ENCODE measurements at regions not wholly inside any gene's neighbourhood (a gene's known extent, or its start where the extent isn't known, plus 50 kb on each side); places are given as distances from the start of the nearest gene placed in this dataset.

DNA sequence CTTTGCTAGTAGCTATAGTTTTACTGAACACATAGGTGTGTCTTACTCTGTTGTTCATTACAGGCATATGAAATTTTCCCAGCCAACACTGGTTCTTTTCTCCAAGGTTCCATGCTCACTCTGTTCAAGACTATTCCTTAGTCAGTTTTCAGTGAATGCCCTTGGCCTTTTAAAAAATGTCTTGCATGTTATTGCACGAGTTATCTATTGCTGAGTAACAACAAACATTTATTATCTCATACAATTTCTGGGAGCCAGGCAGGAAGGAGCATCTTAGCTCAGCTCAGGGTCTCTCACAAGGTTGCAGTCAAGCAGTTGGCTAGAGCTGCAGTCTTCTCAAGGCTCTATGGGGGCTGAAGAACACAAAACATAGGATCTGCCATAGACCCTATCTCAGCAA lies 223.5 kb downstream of the BTG1 start:
- Histone ChIP-seq H3K36me3 (ENCODE audit: insufficient read depth, low read length) (no peaks in the 10 kb centered on the region), H2AFZ (ENCODE audit: low read depth, low read length) (no peak overlapping the region), H3K9ac (ENCODE audit: low read length) (no peak overlapping the region), H3K4me1 (ENCODE audit: insufficient read depth, low read length) (no peaks in the 10 kb centered on the region), H3K27me3 (ENCODE audit: insufficient read depth, low read length) (no peaks in the 10 kb centered on the region), H4K20me1 (ENCODE audit: insufficient read depth, low read length) (no peaks in the 10 kb centered on the region), H3K4me3 (ENCODE audit: insufficient read depth, low read depth, low read length) (no peak overlapping the region), H3K9me3 (ENCODE audit: insufficient read depth, low read depth, low read length) (no peaks in the 10 kb centered on the region), H3K4me2 (ENCODE audit: low read length) (no peak overlapping the region), H3K27ac (ENCODE audit: low read depth, low read length) (no peak overlapping the region), H3K79me2 (ENCODE audit: insufficient read depth, low read length) (no peaks in the 10 kb centered on the region)
- TF ChIP-seq, protein P1, sequence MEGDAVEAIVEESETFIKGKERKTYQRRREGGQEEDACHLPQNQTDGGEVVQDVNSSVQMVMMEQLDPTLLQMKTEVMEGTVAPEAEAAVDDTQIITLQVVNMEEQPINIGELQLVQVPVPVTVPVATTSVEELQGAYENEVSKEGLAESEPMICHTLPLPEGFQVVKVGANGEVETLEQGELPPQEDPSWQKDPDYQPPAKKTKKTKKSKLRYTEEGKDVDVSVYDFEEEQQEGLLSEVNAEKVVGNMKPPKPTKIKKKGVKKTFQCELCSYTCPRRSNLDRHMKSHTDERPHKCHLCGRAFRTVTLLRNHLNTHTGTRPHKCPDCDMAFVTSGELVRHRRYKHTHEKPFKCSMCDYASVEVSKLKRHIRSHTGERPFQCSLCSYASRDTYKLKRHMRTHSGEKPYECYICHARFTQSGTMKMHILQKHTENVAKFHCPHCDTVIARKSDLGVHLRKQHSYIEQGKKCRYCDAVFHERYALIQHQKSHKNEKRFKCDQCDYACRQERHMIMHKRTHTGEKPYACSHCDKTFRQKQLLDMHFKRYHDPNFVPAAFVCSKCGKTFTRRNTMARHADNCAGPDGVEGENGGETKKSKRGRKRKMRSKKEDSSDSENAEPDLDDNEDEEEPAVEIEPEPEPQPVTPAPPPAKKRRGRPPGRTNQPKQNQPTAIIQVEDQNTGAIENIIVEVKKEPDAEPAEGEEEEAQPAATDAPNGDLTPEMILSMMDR (IDR thresholded peaks at IDR 0.05; ENCODE audit: insufficient read depth, low read depth, low read length): no peak
- TF ChIP-seq EZH2 (IDR thresholded peaks at IDR 0.05; ENCODE audit: insufficient read depth, low read length): no peak
- FAIRE-seq (no peak), DNase-seq (ENCODE audit: low read depth) (no peak)
- Mint-ChIP-seq H3K4me1 (ENCODE audit: low read depth, unreplicated experiment) (peaks cover 3% of the 10 kb centered on the region), H3K27ac (ENCODE audit: unreplicated experiment) (no peak overlapping the region), H3K27me3 (ENCODE audit: low read depth, unreplicated experiment) (no peaks in the 10 kb centered on the region), H3K36me3 (ENCODE audit: low read depth, unreplicated experiment) (no peaks in the 10 kb centered on the region), H3K9me3 (ENCODE audit: unreplicated experiment) (peaks cover 5% of the 10 kb centered on the region), H3K4me3 (ENCODE audit: unreplicated experiment) (no peak overlapping the region)

DNA sequence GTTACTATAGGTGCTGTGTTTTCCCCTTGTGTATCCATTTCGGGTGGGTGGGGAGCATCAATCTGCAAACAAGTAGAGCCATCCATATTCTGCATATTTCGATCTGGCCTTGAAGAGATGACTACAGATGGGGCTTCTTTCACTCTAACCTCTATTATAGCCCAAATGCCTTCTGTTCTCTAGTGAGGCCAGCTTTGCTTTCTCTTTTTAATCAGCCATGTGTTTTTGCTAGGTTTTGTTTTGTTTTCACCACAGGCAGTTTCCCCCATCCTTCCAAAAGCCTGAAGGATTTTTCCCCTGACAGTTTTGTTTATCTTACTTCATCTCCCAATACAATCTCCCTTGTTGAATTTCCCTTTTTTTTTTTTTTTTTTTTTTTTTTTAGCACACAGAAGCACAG lies 224.1 kb downstream of the BTG1 start:
- H3K9me3 Mint-ChIP-seq (ENCODE audit: unreplicated experiment): peaks cover 5% of the 10 kb centered on the region
- TF ChIP-seq, protein P1 (IDR thresholded peaks at IDR 0.05; ENCODE audit: insufficient read depth, low read depth, low read length): no peak
- TF ChIP-seq EZH2 (IDR thresholded peaks at IDR 0.05; ENCODE audit: insufficient read depth, low read length): no peak
- FAIRE-seq (no peak), DNase-seq (ENCODE audit: low read depth) (no peak)
- Histone ChIP-seq H3K79me2 (ENCODE audit: insufficient read depth, low read length) (no peaks in the 10 kb centered on the region), H3K4me2 (ENCODE audit: low read length) (no peak overlapping the region), H3K27me3 (ENCODE audit: insufficient read depth, low read length) (no peaks in the 10 kb centered on the region), H3K9ac (ENCODE audit: low read length) (no peak overlapping the region), H3K4me3 (ENCODE audit: insufficient read depth, low read depth, low read length) (no peak overlapping the region), H3K36me3 (ENCODE audit: insufficient read depth, low read length) (no peaks in the 10 kb centered on the region), H3K4me1 (ENCODE audit: insufficient read depth, low read length) (no peaks in the 10 kb centered on the region), H3K27ac (ENCODE audit: low read depth, low read length) (no peak overlapping the region), H4K20me1 (ENCODE audit: insufficient read depth, low read length) (no peaks in the 10 kb centered on the region), H3K9me3 (ENCODE audit: insufficient read depth, low read depth, low read length) (no peaks in the 10 kb centered on the region), H2AFZ (ENCODE audit: low read depth, low read length) (no peak overlapping the region)
- H3K4me1 Mint-ChIP-seq (ENCODE audit: low read depth, unreplicated experiment): peaks cover 3% of the 10 kb centered on the region
- H3K27me3 Mint-ChIP-seq (ENCODE audit: low read depth, unreplicated experiment): no peaks in the 10 kb centered on the region
- no peak overlapping the region for H3K27ac Mint-ChIP-seq (ENCODE audit: unreplicated experiment)
- no peaks in the 10 kb centered on the region for H3K36me3 Mint-ChIP-seq (ENCODE audit: low read depth, unreplicated experiment)
- no peak overlapping the region for H3K4me3 Mint-ChIP-seq (ENCODE audit: unreplicated experiment)

GRCh38 chr12:91920741-91921140 lies 224.9 kb downstream of the BTG1 start:
- H2AFZ ChIP-seq (ENCODE audit: low read depth, low read length): no peak overlapping the region
- H3K36me3 ChIP-seq (ENCODE audit: insufficient read depth, low read length): no peaks in the 10 kb centered on the region
- H4K20me1 ChIP-seq (ENCODE audit: insufficient read depth, low read length): no peaks in the 10 kb centered on the region
- H3K27me3 ChIP-seq (ENCODE audit: insufficient read depth, low read length): no peaks in the 10 kb centered on the region
- no peak for DNase-seq (ENCODE audit: low read depth)
- no peak overlapping the region for H3K4me3 Mint-ChIP-seq (ENCODE audit: unreplicated experiment)
- no peak overlapping the region for H3K9ac ChIP-seq (ENCODE audit: low read length)
- H3K9me3 ChIP-seq (ENCODE audit: insufficient read depth, low read depth, low read length): no peaks in the 10 kb centered on the region
- peaks cover 3% of the 10 kb centered on the region for H3K4me1 Mint-ChIP-seq (ENCODE audit: low read depth, unreplicated experiment)
- no peak overlapping the region for H3K4me3 ChIP-seq (ENCODE audit: insufficient read depth, low read depth, low read length)
- no peaks in the 10 kb centered on the region for H3K36me3 Mint-ChIP-seq (ENCODE audit: low read depth, unreplicated experiment)
- peaks cover 5% of the 10 kb centered on the region for H3K9me3 Mint-ChIP-seq (ENCODE audit: unreplicated experiment)
- no peaks in the 10 kb centered on the region for H3K79me2 ChIP-seq (ENCODE audit: insufficient read depth, low read length)
- H3K4me2 ChIP-seq (ENCODE audit: low read length): no peak overlapping the region
- H3K4me1 ChIP-seq (ENCODE audit: insufficient read depth, low read length): no peaks in the 10 kb centered on the region
- no peak overlapping the region for H3K27ac Mint-ChIP-seq (ENCODE audit: unreplicated experiment)
- no peak overlapping the region for H3K27ac ChIP-seq (ENCODE audit: low read depth, low read length)
- no peak for TF ChIP-seq EZH2 (IDR thresholded peaks at IDR 0.05; ENCODE audit: insufficient read depth, low read length)
- TF ChIP-seq, protein P1 (IDR thresholded peaks at IDR 0.05; ENCODE audit: insufficient read depth, low read depth, low read length): no peak
- FAIRE-seq: no peak
- no peaks in the 10 kb centered on the region for H3K27me3 Mint-ChIP-seq (ENCODE audit: low read depth, unreplicated experiment)
